CD4-positive, alpha-beta T cell (primary cell): ENCODE measurements at regions not wholly inside any gene's neighbourhood (a gene's known extent, or its start where the extent isn't known, plus 50 kb on each side); places are given as distances from the start of the nearest gene placed in this dataset.

Experiments
- ATAC-seq: fragments of 200-7000 bp; cut with Tn5 transposase; one replicate; pipeline ENCODE4 v1.10.0; 2022; ENCODE audit warnings: mild to moderate bottlenecking; ENCODE audit not compliant: poor library complexity
- CTCF ChIA-PET: fragments of 350-600 bp; sonication (Branson Sonifier 250); formaldehyde crosslinking; loops from one replicate; lab custom pipeline; 2021; ENCODE audit warnings: antibody characterized with exemption, inconsistent platforms; lab: Charles Lee
- POLR2A ChIA-PET: fragments of 350-600 bp; sonication (Branson Sonifier 250); formaldehyde crosslinking; loops from one replicate; lab custom pipeline; 2021; ENCODE audit warnings: antibody characterized with exemption, inconsistent platforms; lab: Charles Lee
- DNase-seq, 14 experiments: peaks; one replicate each; pipeline ENCODE4 v3.0.0-alpha.2; 2013 to 2020; ENCODE audit warnings: mixed read lengths in 2 of 14
- H3K27ac ChIP-seq, 2 donors: one replicate each; pipeline versions ENCODE4 v1.5.1 to v1.7.0; 2013; ENCODE audit warnings: low read length in 2 of 2, low read depth in 1 of 2, mild to moderate bottlenecking in 1 of 2
- H3K27me3 ChIP-seq, 2 experiments: 1 replicate in 1 of 2; 2 replicates in 1 of 2; pipeline versions ENCODE4 v1.6.1 to v1.7.0; 2013; ENCODE audit warnings: low read length in 2 of 2, control low read depth in 1 of 2, mild to moderate bottlenecking in 1 of 2, moderate library complexity in 1 of 2; ENCODE audit not compliant: insufficient read depth in 2 of 2, control insufficient read depth in 1 of 2
- H3K36me3 ChIP-seq: one replicate; pipeline ENCODE4 v1.6.1; 2013; ENCODE audit warnings: low read length, control low read depth; ENCODE audit not compliant: insufficient read depth
- H3K4me1 ChIP-seq: one replicate; pipeline ENCODE4 v1.6.1; 2013; ENCODE audit warnings: low read length, control low read depth; ENCODE audit not compliant: insufficient read depth
- H3K4me3 ChIP-seq: one replicate; pipeline ENCODE4 v1.5.1; 2013; ENCODE audit warnings: mild to moderate bottlenecking, low read length, moderate library complexity
- H3K9me3 ChIP-seq, 2 experiments: 1 replicate in 1 of 2; 2 replicates in 1 of 2; pipeline versions ENCODE4 v1.6.1 to v1.7.0; 2013; ENCODE audit warnings: low read length in 2 of 2, mild to moderate bottlenecking in 2 of 2, control low read depth in 1 of 2, moderate library complexity in 1 of 2; ENCODE audit not compliant: control insufficient read depth in 1 of 2, insufficient read depth in 1 of 2
- H3K27ac Mint-ChIP-seq: one replicate; pipeline ENCODE4 v1.8.0; 2020; ENCODE audit warnings: mixed read lengths
- H3K27me3 Mint-ChIP-seq: one replicate; pipeline ENCODE4 v1.8.0; 2021; ENCODE audit warnings: mixed read lengths
- H3K36me3 Mint-ChIP-seq: one replicate; pipeline ENCODE4 v1.8.0; 2021; ENCODE audit warnings: low read depth, mixed read lengths
- H3K4me1 Mint-ChIP-seq: one replicate; pipeline ENCODE4 v1.8.0; 2021; ENCODE audit warnings: low read depth, mixed read lengths
- H3K4me3 Mint-ChIP-seq: one replicate; pipeline ENCODE4 v1.8.0; 2020; ENCODE audit warnings: mild to moderate bottlenecking, mixed read lengths
- H3K9me3 Mint-ChIP-seq: one replicate; pipeline ENCODE4 v1.8.0; 2020; ENCODE audit warnings: mixed read lengths
- CTCF ChIP-seq: fragments of 200-600 bp; IDR thresholded peaks from one replicate; pipeline ENCODE4 v1.8.0; 2022; ENCODE audit warnings: antibody characterized with exemption, mild to moderate bottlenecking
- intact Hi-C, 2 experiments: fragments of 100-400 bp; cut with DNase I in 1 of 2; cut with micrococcal nuclease in 1 of 2; formaldehyde crosslinking; loops; one replicate each; pipeline versions ENCODE4 v1.15.1 to v1.9.0; 2023 to 2025; cut with DNase I, micrococcal nuclease

GRCh38 chr21:41615613-41616012, 107.7 kb upstream of the TMPRSS2 start:
- Mint-ChIP-seq H3K9me3 (no peaks in the 10 kb centered on the region), H3K4me1 (no peaks in the 10 kb centered on the region), H3K36me3 (no peaks in the 10 kb centered on the region), H3K27me3 (peaks cover 25% of the 10 kb centered on the region), H3K4me3 (no peak overlapping the region), H3K27ac (no peak overlapping the region)
- DNase-seq (no peak), ATAC-seq (no peak)
- intact Hi-C loops = no loop called here
- H3K27ac ChIP-seq = no peak overlapping the region
- TF ChIP-seq CTCF = no peak
- H3K9me3 ChIP-seq = peaks cover 0 to 10% of the 10 kb centered on the region in 2 experiments
- H3K36me3 ChIP-seq = no peaks in the 10 kb centered on the region
- H3K4me1 ChIP-seq = no peaks in the 10 kb centered on the region
- H3K27me3 ChIP-seq = peaks cover 0 to 2% of the 10 kb centered on the region in 2 experiments
- no peak overlapping the region for H3K4me3 ChIP-seq
- POLR2A ChIA-PET = no interaction called here
- CTCF ChIA-PET = interaction anchor here (1.6 kb wide), 1 partner anchor 502 kb away, joined by 5 read pairs; no protein-coding TSS in a partner anchor

GRCh38 chr21:41614511-41614910, 106.6 kb upstream of the TMPRSS2 start:
- H3K36me3 Mint-ChIP-seq = no peaks in the 10 kb centered on the region
- peaks cover 31% of the 10 kb centered on the region for H3K27me3 Mint-ChIP-seq
- H3K27ac Mint-ChIP-seq = no peak overlapping the region
- no peak overlapping the region for H3K4me3 Mint-ChIP-seq
- Histone ChIP-seq H3K27ac (no peak overlapping the region), H3K4me1 (no peaks in the 10 kb centered on the region), H3K27me3 (peaks cover 7 to 10% of the 10 kb centered on the region in 2 experiments), H3K9me3 (peaks cover 0 to 6% of the 10 kb centered on the region in 2 experiments), H3K4me3 (no peak overlapping the region), H3K36me3 (no peaks in the 10 kb centered on the region)
- POLR2A ChIA-PET = no interaction called here
- H3K4me1 Mint-ChIP-seq = no peaks in the 10 kb centered on the region
- H3K9me3 Mint-ChIP-seq = no peaks in the 10 kb centered on the region
- no peak for ATAC-seq
- no peak for TF ChIP-seq CTCF
- intact Hi-C loops = loop anchor here in 1 of 2 experiments (5.0 kb wide), 1 partner anchor 503 kb away; no protein-coding TSS in a partner anchor
- CTCF ChIA-PET = interaction anchor here (1.6 kb wide), 1 partner anchor 503 kb away, joined by 5 read pairs; no protein-coding TSS in a partner anchor
- no peak for DNase-seq

GRCh38 chr21:41613533-41613909, 105.6 kb upstream of the TMPRSS2 start:
- H3K27me3 ChIP-seq = peaks cover 7 to 10% of the 10 kb centered on the region in 2 experiments
- H3K9me3 ChIP-seq = peaks cover 0 to 6% of the 10 kb centered on the region in 2 experiments
- peaks cover 37% of the 10 kb centered on the region for H3K27me3 Mint-ChIP-seq
- no peaks in the 10 kb centered on the region for H3K4me1 Mint-ChIP-seq
- ATAC-seq = no peak
- no peaks in the 10 kb centered on the region for H3K36me3 ChIP-seq
- no peak for TF ChIP-seq CTCF
- H3K9me3 Mint-ChIP-seq = no peaks in the 10 kb centered on the region
- H3K36me3 Mint-ChIP-seq = no peaks in the 10 kb centered on the region
- H3K4me3 Mint-ChIP-seq = no peak overlapping the region
- ChIA-PET POLR2A (no interaction called here), CTCF (no interaction called here)
- H3K27ac ChIP-seq = no peak overlapping the region
- H3K4me3 ChIP-seq = no peak overlapping the region
- no peaks in the 10 kb centered on the region for H3K4me1 ChIP-seq
- intact Hi-C loops = loop anchor here in 1 of 2 experiments (5.0 kb wide), 1 partner anchor 504 kb away; no protein-coding TSS in a partner anchor
- H3K27ac Mint-ChIP-seq = no peak overlapping the region
- no peak for DNase-seq
